K562 (cell line): ENCODE measurements at regions not wholly inside any gene's neighbourhood (a gene's known extent, or its start where the extent isn't known, plus 50 kb on each side); places are given as distances from the start of the nearest gene placed in this dataset.
"Not testable (repeated sequence)": the region's sequence is repeated elsewhere in the genome, so short reads cannot be mapped to it uniquely, and the experiment has no call there.

ENCODE experiments used
- ADNP ChIP-seq: fragments of 200-800 bp; sonication (Bioruptor generic); IDR thresholded peaks from 2 replicates; pipeline ENCODE4 v1.6.1; 2016; ENCODE audit warnings: missing genetic modification characterization, missing compliant biosample characterization
- BRD4 ChIP-seq: fragments of 200-600 bp; sonication (generic); IDR thresholded peaks from 2 replicates; pipeline ENCODE4 v1.6.1; 2017; ENCODE audit warnings: inconsistent platforms
- CTCF ChIP-seq, 3 experiments: IDR thresholded peaks in 2 of 3; conservative IDR thresholded peaks in 1 of 3; 2 replicates each; pipeline ENCODE4 v1.5.1; 2011 to 2012; ENCODE audit warnings: low read length in 3 of 3, mild to moderate bottlenecking in 3 of 3, control low read depth in 2 of 3, improper control_type of control experiment in 1 of 3, inconsistent platforms in 1 of 3, low read depth in 1 of 3, mixed read lengths in 1 of 3, moderate library complexity in 1 of 3; ENCODE audit not compliant: insufficient read depth in 2 of 3
- EP300 ChIP-seq: IDR thresholded peaks from 2 replicates; pipeline ENCODE4 v1.6.1; 2012; ENCODE audit warnings: low read length, improper control_type of control experiment
- FIP1L1 ChIP-seq: fragments of 200-400 bp; formaldehyde crosslinking; IDR thresholded peaks from 2 replicates; pipeline ENCODE4 v1.6.1; 2018; ENCODE audit warnings: mild to moderate bottlenecking, low read depth, low read length; ENCODE audit not compliant: poor library complexity, severe bottlenecking
- PHTF2 ChIP-seq: fragments of 250-450 bp; sonication (Bioruptor Pico); IDR thresholded peaks from 2 replicates; pipeline ENCODE4 v1.5.0; 2021; ENCODE audit warnings: mild to moderate bottlenecking
- POLR2A ChIP-seq: fragments of 450-650 bp; conservative IDR thresholded peaks from 2 replicates; pipeline ENCODE4 v1.6.1; 2016
- RUNX1 ChIP-seq: sonication (generic); IDR thresholded peaks from 2 replicates; pipeline ENCODE4 v1.6.1; 2016; ENCODE audit warnings: antibody characterized with exemption, low read depth
- ZFX ChIP-seq: sonication (generic); formaldehyde crosslinking; IDR thresholded peaks from 2 replicates; pipeline ENCODE4 v1.8.0; 2022; ENCODE audit warnings: mild to moderate bottlenecking, missing genetic modification reagents, moderate library complexity
- ZHX1 ChIP-seq: fragments of 150-350 bp; conservative IDR thresholded peaks from 2 replicates; pipeline ENCODE4 v1.6.1; 2014; ENCODE audit warnings: low read length
- ZSCAN32 ChIP-seq: fragments of 450-650 bp; formaldehyde crosslinking; IDR thresholded peaks from 2 replicates; pipeline ENCODE4 v1.4.0; 2020; ENCODE audit warnings: mild to moderate bottlenecking, moderate library complexity

- TF ChIP-seq POLR2A; ZHX1; ZSCAN32; EP300; ZFX (CRISPR knock-in tag); RUNX1; FIP1L1; ADNP (tag); CTCF (IDR thresholded peaks at IDR 0.05 in 2 of 3, conservative IDR thresholded peaks at IDR 0.05 in 1 of 3; ENCODE audit: insufficient read depth in 2 of 3, low read depth in 1 of 3, low read length in 3 of 3); PHTF2; BRD4: not testable (repeated sequence)
Measured at GRCh38 chr1:83151167-83151898, 847.6 kb downstream of the TTLL7 start.
